Karpas-422 (cell line): ENCODE measurements at regions not wholly inside any gene's neighbourhood (a gene's known extent, or its start where the extent isn't known, plus 50 kb on each side); places are given as distances from the start of the nearest gene placed in this dataset.

Experiments used
- DNase-seq: peaks from one replicate; pipeline ENCODE4 v3.0.0-alpha.2; 2015
- H2AFZ ChIP-seq: fragments of 200-600 bp; sonication (generic); 2 replicates; pipeline ENCODE4 v1.6.1; 2014; ENCODE audit warnings: antibody characterized with exemption, low read length, mixed read lengths
- H3K27ac ChIP-seq: fragments of 200-600 bp; sonication (generic); 2 replicates; pipeline ENCODE4 v1.5.1; 2014; ENCODE audit warnings: mild to moderate bottlenecking, low read length, moderate library complexity
- H3K27me3 ChIP-seq: fragments of 200-600 bp; sonication (generic); 2 replicates; pipeline ENCODE4 v1.6.1; 2014; ENCODE audit warnings: low read length, mixed read lengths
- H3K36me3 ChIP-seq: fragments of 200-600 bp; sonication (generic); 2 replicates; pipeline ENCODE4 v1.6.1; 2014; ENCODE audit warnings: low read length, mixed read lengths; ENCODE audit not compliant: insufficient read depth
- H3K4me1 ChIP-seq: fragments of 200-600 bp; sonication (generic); 2 replicates; pipeline ENCODE4 v1.6.1; 2014; ENCODE audit warnings: mild to moderate bottlenecking, low read length, mixed read lengths
- H3K4me2 ChIP-seq: fragments of 200-600 bp; sonication (generic); 2 replicates; pipeline ENCODE4 v1.6.1; 2014; ENCODE audit warnings: low read length, low read depth, mild to moderate bottlenecking; ENCODE audit not compliant: poor library complexity, severe bottlenecking
- H3K4me3 ChIP-seq: fragments of 200-600 bp; sonication (generic); 2 replicates; pipeline ENCODE4 v1.5.1; 2014; ENCODE audit warnings: mild to moderate bottlenecking, antibody characterized with exemption, low read length, mixed read lengths
- H3K79me2 ChIP-seq: fragments of 200-600 bp; sonication (generic); 2 replicates; pipeline ENCODE4 v1.6.1; 2014; ENCODE audit warnings: mild to moderate bottlenecking, low read length, mixed read lengths
- H3K9ac ChIP-seq: fragments of 200-600 bp; sonication (generic); 2 replicates; pipeline ENCODE4 v1.6.0; 2014; ENCODE audit warnings: low read length
- H3K9me2 ChIP-seq: fragments of 200-600 bp; sonication (generic), shearing (Covaris generic); replicated peaks from 2 replicates; pipeline ENCODE4 v1.6.0; 2014; ENCODE audit warnings: mild to moderate bottlenecking, low read length, moderate library complexity; ENCODE audit not compliant: insufficient read depth
- H3K9me3 ChIP-seq: fragments of 300-700, 200-600 bp; sonication (generic); 2 replicates; pipeline ENCODE4 v1.6.1; 2014; ENCODE audit warnings: low read length, mixed read lengths
- H4K20me1 ChIP-seq: fragments of 200-600 bp; sonication (generic); 2 replicates; pipeline ENCODE4 v1.6.1; 2014; ENCODE audit warnings: mild to moderate bottlenecking, antibody characterized with exemption, low read length, low read depth; ENCODE audit not compliant: insufficient read depth

DNA sequence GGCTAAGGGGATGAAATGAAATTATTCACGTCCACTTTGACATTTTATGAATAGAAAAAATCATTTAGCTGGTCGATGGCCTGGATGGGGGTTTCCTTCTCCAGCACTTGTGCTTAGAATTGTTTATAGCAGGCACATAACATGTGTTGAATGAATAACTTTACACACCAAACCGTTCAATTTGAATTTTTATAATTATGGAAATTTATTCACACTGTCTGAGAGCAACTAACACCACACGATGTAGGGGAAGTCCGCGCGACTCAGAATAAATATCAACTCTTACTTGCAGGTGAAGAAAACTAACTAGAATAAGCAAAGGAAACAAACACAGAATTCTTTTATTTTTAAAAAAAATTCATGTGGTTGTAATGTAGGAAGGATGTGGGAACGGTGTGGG, 81.3 kb downstream of the MINAR1 start:
- H4K20me1 ChIP-seq: no peaks in the 10 kb centered on the region
- H3K9me2 ChIP-seq: no peaks in the 10 kb centered on the region
- H3K9me3 ChIP-seq: no peaks in the 10 kb centered on the region
- no peaks in the 10 kb centered on the region for H3K79me2 ChIP-seq
- no peak overlapping the region for H3K4me3 ChIP-seq
- H3K9ac ChIP-seq: no peak overlapping the region
- no peaks in the 10 kb centered on the region for H3K36me3 ChIP-seq
- no peaks in the 10 kb centered on the region for H3K27me3 ChIP-seq
- H3K4me2 ChIP-seq: no peak overlapping the region
- no peaks in the 10 kb centered on the region for H3K4me1 ChIP-seq
- no peak overlapping the region for H3K27ac ChIP-seq
- H2AFZ ChIP-seq: no peak overlapping the region
- DNase-seq: no peak

DNA sequence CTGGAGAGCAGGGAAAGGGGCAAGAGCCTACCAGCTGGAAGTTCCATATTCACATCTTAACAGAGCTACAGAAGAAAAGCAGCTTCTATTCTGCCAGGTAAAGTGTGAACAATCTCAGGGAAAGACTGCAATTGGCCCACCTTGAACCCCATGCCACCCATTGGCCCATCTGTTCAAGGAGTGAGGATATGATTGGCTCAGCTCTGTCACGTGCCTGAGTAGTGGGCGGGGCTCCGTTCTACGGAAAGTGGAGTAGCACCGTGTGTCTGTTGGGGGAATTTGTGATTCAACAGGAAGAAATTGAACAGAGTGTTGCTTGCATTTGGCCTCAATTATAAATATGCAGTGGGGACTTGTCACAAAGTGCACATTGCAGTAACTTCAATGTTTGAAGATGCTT, 81.8 kb downstream of the MINAR1 start:
- no peaks in the 10 kb centered on the region for H4K20me1 ChIP-seq
- no peak overlapping the region for H3K4me2 ChIP-seq
- no peaks in the 10 kb centered on the region for H3K79me2 ChIP-seq
- no peak overlapping the region for H3K9ac ChIP-seq
- H3K4me1 ChIP-seq: no peaks in the 10 kb centered on the region
- H3K27ac ChIP-seq: no peak overlapping the region
- no peaks in the 10 kb centered on the region for H3K9me2 ChIP-seq
- peak; percentile 47 for DNase-seq
- H3K9me3 ChIP-seq: no peaks in the 10 kb centered on the region
- no peaks in the 10 kb centered on the region for H3K27me3 ChIP-seq
- H3K4me3 ChIP-seq: no peak overlapping the region
- no peaks in the 10 kb centered on the region for H3K36me3 ChIP-seq
- no peak overlapping the region for H2AFZ ChIP-seq

DNA sequence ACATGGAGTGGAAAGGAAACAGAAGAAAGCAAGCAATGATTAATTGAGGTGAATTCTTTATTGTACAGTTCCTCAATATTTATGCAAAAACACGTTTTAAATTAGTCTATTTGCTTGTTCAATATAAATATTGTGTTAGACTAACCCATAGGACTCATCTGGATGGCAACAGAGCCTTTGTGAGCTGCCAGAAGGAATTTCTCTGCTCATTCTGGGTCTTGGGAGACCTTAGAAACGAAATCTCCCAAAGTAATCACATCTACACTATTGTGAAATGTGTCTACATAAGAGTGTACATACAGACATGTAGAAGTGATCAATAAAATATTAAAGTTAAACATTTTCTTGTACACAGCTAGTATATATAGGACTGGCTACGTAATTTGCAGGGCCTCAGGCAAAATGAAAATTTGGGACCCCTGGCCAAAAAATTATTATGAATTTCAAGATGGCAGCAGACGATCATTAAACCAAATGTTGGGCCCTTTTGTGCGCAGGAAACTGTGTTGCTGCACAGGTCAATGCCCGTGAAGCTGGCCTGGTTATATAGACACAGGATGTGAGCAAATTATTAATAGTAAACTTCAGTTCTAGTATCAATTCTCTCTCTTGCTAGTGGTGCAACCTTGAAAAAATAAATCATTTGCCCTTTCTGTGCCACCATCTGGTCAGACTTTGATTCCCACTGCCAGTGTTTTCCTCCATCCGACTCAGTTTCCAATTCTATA, 83.3 kb downstream of the MINAR1 start:
- H3K36me3 ChIP-seq: no peaks in the 10 kb centered on the region
- H3K79me2 ChIP-seq: no peaks in the 10 kb centered on the region
- H3K4me1 ChIP-seq: no peaks in the 10 kb centered on the region
- H4K20me1 ChIP-seq: no peaks in the 10 kb centered on the region
- H3K27ac ChIP-seq: no peak overlapping the region
- H3K27me3 ChIP-seq: no peaks in the 10 kb centered on the region
- H3K4me3 ChIP-seq: no peak overlapping the region
- no peak overlapping the region for H2AFZ ChIP-seq
- no peaks in the 10 kb centered on the region for H3K9me3 ChIP-seq
- no peak overlapping the region for H3K9ac ChIP-seq
- no peak overlapping the region for H3K4me2 ChIP-seq
- no peak for DNase-seq
- H3K9me2 ChIP-seq: no peaks in the 10 kb centered on the region

GRCh38 chr15:79516155-79516554, 84.0 kb downstream of the MINAR1 start:
- Histone ChIP-seq H3K36me3 (no peaks in the 10 kb centered on the region), H3K27me3 (no peaks in the 10 kb centered on the region), H3K9me3 (no peaks in the 10 kb centered on the region), H3K4me2 (no peak overlapping the region), H3K9ac (no peak overlapping the region), H2AFZ (no peak overlapping the region), H3K27ac (no peak overlapping the region), H3K4me3 (no peak overlapping the region), H3K79me2 (no peaks in the 10 kb centered on the region), H3K4me1 (no peaks in the 10 kb centered on the region), H3K9me2 (no peaks in the 10 kb centered on the region), H4K20me1 (no peaks in the 10 kb centered on the region)
- no peak for DNase-seq

DNA sequence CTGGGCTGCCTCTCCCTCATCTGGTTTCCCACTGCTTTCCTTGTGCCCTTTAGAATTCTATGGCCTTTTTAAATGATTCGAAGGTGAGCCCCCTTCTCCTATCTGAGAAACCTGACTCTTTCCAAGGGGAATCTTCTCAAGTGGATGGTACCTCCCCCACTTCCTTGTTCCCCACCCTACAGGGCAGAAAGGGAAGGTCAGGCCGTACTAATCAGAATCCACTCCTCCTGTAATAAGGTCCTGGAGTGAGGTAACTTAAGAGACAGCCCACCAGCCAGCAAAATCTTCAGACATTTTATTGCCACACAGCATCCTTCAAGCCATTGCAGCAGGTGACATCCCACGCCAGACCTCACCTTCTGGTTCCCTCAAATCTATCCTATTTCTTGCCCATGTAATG, 84.5 kb downstream of the MINAR1 start:
- H3K79me2 ChIP-seq: no peaks in the 10 kb centered on the region
- H3K4me2 ChIP-seq: no peak overlapping the region
- no peaks in the 10 kb centered on the region for H3K27me3 ChIP-seq
- no peaks in the 10 kb centered on the region for H3K9me2 ChIP-seq
- no peak overlapping the region for H3K27ac ChIP-seq
- H3K4me3 ChIP-seq: no peak overlapping the region
- no peak overlapping the region for H3K9ac ChIP-seq
- H4K20me1 ChIP-seq: no peaks in the 10 kb centered on the region
- no peaks in the 10 kb centered on the region for H3K36me3 ChIP-seq
- H3K9me3 ChIP-seq: no peaks in the 10 kb centered on the region
- H2AFZ ChIP-seq: no peak overlapping the region
- H3K4me1 ChIP-seq: no peaks in the 10 kb centered on the region
- DNase-seq: no peak

- no peaks in the 10 kb centered on the region for H3K36me3 ChIP-seq
These were observed 87.5 kb downstream of the MINAR1 start for GRCh38 chr15:79519628-79520027.

GRCh38 chr15:79520654-79521053, 88.5 kb downstream of the MINAR1 start:
- no peak overlapping the region for H3K27ac ChIP-seq
- H2AFZ ChIP-seq: no peak overlapping the region
- no peak overlapping the region for H3K9ac ChIP-seq
- H3K9me3 ChIP-seq: no peaks in the 10 kb centered on the region
- no peaks in the 10 kb centered on the region for H4K20me1 ChIP-seq
- no peaks in the 10 kb centered on the region for H3K27me3 ChIP-seq
- no peak overlapping the region for H3K4me3 ChIP-seq
- no peak overlapping the region for H3K4me2 ChIP-seq
- no peaks in the 10 kb centered on the region for H3K9me2 ChIP-seq
- H3K79me2 ChIP-seq: no peaks in the 10 kb centered on the region
- no peaks in the 10 kb centered on the region for H3K4me1 ChIP-seq
- DNase-seq: no peak
- H3K36me3 ChIP-seq: no peaks in the 10 kb centered on the region

More at GRCh38 chr15:79519628-79520027, 87.5 kb downstream of the MINAR1 start:
- no peaks in the 10 kb centered on the region for H4K20me1 ChIP-seq
- H3K9me3 ChIP-seq: no peaks in the 10 kb centered on the region
- DNase-seq: no peak
- no peak overlapping the region for H2AFZ ChIP-seq
- no peak overlapping the region for H3K4me2 ChIP-seq
- H3K4me1 ChIP-seq: no peaks in the 10 kb centered on the region
- no peaks in the 10 kb centered on the region for H3K27me3 ChIP-seq
- no peak overlapping the region for H3K27ac ChIP-seq
- H3K9ac ChIP-seq: no peak overlapping the region
- no peaks in the 10 kb centered on the region for H3K9me2 ChIP-seq
- no peaks in the 10 kb centered on the region for H3K79me2 ChIP-seq
- no peak overlapping the region for H3K4me3 ChIP-seq

GRCh38 chr15:79522656-79523055, 90.5 kb downstream of the MINAR1 start:
- Histone ChIP-seq H3K9ac (no peak overlapping the region), H3K9me3 (no peaks in the 10 kb centered on the region), H3K79me2 (no peaks in the 10 kb centered on the region), H3K27me3 (no peaks in the 10 kb centered on the region), H3K36me3 (no peaks in the 10 kb centered on the region), H3K4me1 (no peaks in the 10 kb centered on the region), H2AFZ (no peak overlapping the region), H4K20me1 (no peaks in the 10 kb centered on the region), H3K9me2 (no peaks in the 10 kb centered on the region), H3K27ac (no peak overlapping the region), H3K4me3 (no peak overlapping the region), H3K4me2 (no peak overlapping the region)
- DNase-seq: no peak
